ENCODE measurements at regions not wholly inside any gene's neighbourhood (a gene's known extent, or its start where the extent isn't known, plus 50 kb on each side); places are given as distances from the start of the nearest gene placed in this dataset.

GRCh38 chr2:125681976-125682805 is 973.8 kb upstream of the GYPC start:
- WGBS = 89% methylated on average over 3 of the region's 3 CpGs
- H3K27ac ChIP-seq (ENCODE audit: low read depth in 1 of 2, low read length in 1 of 2) = no peak overlapping the region
- peaks cover 0 to 7% of the 10 kb centered on the region in 2 donors for H3K9me3 ChIP-seq (ENCODE audit: control insufficient read depth in 2 of 2, insufficient read depth in 1 of 2, low read length in 1 of 2)

DNA sequence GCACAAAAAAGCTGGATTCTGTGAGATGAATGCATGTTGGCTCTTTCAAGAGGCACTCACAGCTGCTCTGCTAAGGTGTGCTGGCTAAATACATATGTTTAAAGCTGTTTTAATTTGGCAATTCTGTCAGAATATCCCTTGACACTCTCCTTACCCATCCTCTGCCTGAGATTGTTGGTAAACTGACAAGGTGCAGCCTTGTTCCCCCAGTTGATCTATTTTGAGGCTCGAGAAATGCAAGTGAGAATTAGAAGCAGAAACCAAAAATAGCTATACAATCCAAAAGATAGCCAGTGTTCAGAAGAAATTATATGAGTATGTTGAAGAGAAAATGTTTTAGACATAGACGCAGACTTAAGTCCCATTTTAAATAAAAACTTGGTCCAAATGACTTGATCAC is 971.7 kb upstream of the GYPC start:
- Histone ChIP-seq H3K27ac (ENCODE audit: low read depth in 1 of 2, low read length in 1 of 2) (no peak overlapping the region), H3K9me3 (ENCODE audit: control insufficient read depth in 2 of 2, insufficient read depth in 1 of 2, low read length in 1 of 2) (peaks cover 0 to 7% of the 10 kb centered on the region in 2 donors), H3K27me3 (ENCODE audit: control insufficient read depth in 2 of 2, insufficient read depth in 1 of 2, low read length in 1 of 2) (no peaks in the 10 kb centered on the region), H3K4me1 (ENCODE audit: control insufficient read depth in 2 of 2, insufficient read depth in 2 of 2, low read length in 2 of 2) (no peaks in the 10 kb centered on the region), H3K36me3 (ENCODE audit: control insufficient read depth in 2 of 2, insufficient read depth in 2 of 2, low read length in 1 of 2) (no peaks in the 10 kb centered on the region), H3K4me3 (ENCODE audit: low read length in 2 of 2) (no peak overlapping the region)
- DNase-seq (ENCODE audit: low read depth in 6 of 9, low spot score in 9 of 9) = no peak
- 90% methylated on average over 2 of the region's 2 CpGs for WGBS

More at GRCh38 chr2:125681976-125682805, 973.8 kb upstream of the GYPC start:
- DNase-seq (ENCODE audit: low read depth in 6 of 9, low spot score in 9 of 9) = no peak
- H3K4me3 ChIP-seq (ENCODE audit: low read length in 2 of 2) = no peak overlapping the region
- no peaks in the 10 kb centered on the region for H3K27me3 ChIP-seq (ENCODE audit: control insufficient read depth in 2 of 2, insufficient read depth in 1 of 2, low read length in 1 of 2)
- H3K4me1 ChIP-seq (ENCODE audit: control insufficient read depth in 2 of 2, insufficient read depth in 2 of 2, low read length in 2 of 2) = no peaks in the 10 kb centered on the region
- no peaks in the 10 kb centered on the region for H3K36me3 ChIP-seq (ENCODE audit: control insufficient read depth in 2 of 2, insufficient read depth in 2 of 2, low read length in 1 of 2)

- no peak overlapping the region for H3K27ac ChIP-seq (ENCODE audit: low read depth in 1 of 2, low read length in 1 of 2)
- H3K9me3 ChIP-seq (ENCODE audit: control insufficient read depth in 2 of 2, insufficient read depth in 1 of 2, low read length in 1 of 2) = peaks cover 0 to 5% of the 10 kb centered on the region in 2 donors
- WGBS = 79% methylated on average over 2 of the region's 2 CpGs
- no peaks in the 10 kb centered on the region for H3K27me3 ChIP-seq (ENCODE audit: control insufficient read depth in 2 of 2, insufficient read depth in 1 of 2, low read length in 1 of 2)
- no peak for DNase-seq (ENCODE audit: low read depth in 6 of 9, low spot score in 9 of 9)
- no peaks in the 10 kb centered on the region for H3K36me3 ChIP-seq (ENCODE audit: control insufficient read depth in 2 of 2, insufficient read depth in 2 of 2, low read length in 1 of 2)
- no peaks in the 10 kb centered on the region for H3K4me1 ChIP-seq (ENCODE audit: control insufficient read depth in 2 of 2, insufficient read depth in 2 of 2, low read length in 2 of 2)
- H3K4me3 ChIP-seq (ENCODE audit: low read length in 2 of 2) = no peak overlapping the region
These were observed 971.0 kb upstream of the GYPC start for GRCh38 chr2:125684932-125685331.

GRCh38 chr2:125696560-125696959 is 959.4 kb upstream of the GYPC start:
- no peak for DNase-seq (ENCODE audit: low read depth in 6 of 9, low spot score in 9 of 9)
- H3K27ac ChIP-seq (ENCODE audit: low read depth in 1 of 2, low read length in 1 of 2) = no peak overlapping the region
- H3K36me3 ChIP-seq (ENCODE audit: control insufficient read depth in 2 of 2, insufficient read depth in 2 of 2, low read length in 1 of 2) = no peaks in the 10 kb centered on the region
- no peak overlapping the region for H3K4me3 ChIP-seq (ENCODE audit: low read length in 2 of 2)
- H3K9me3 ChIP-seq (ENCODE audit: control insufficient read depth in 2 of 2, insufficient read depth in 1 of 2, low read length in 1 of 2) = no peaks in the 10 kb centered on the region
- 87% methylated on average over 2 of the region's 2 CpGs for WGBS
- no peaks in the 10 kb centered on the region for H3K4me1 ChIP-seq (ENCODE audit: control insufficient read depth in 2 of 2, insufficient read depth in 2 of 2, low read length in 2 of 2)
- H3K27me3 ChIP-seq (ENCODE audit: control insufficient read depth in 2 of 2, insufficient read depth in 1 of 2, low read length in 1 of 2) = no peaks in the 10 kb centered on the region

GRCh38 chr2:125698280-125698679 is 957.7 kb upstream of the GYPC start:
- no peaks in the 10 kb centered on the region for H3K9me3 ChIP-seq (ENCODE audit: control insufficient read depth in 2 of 2, insufficient read depth in 1 of 2, low read length in 1 of 2)
- no peak overlapping the region for H3K4me3 ChIP-seq (ENCODE audit: low read length in 2 of 2)
- no peaks in the 10 kb centered on the region for H3K27me3 ChIP-seq (ENCODE audit: control insufficient read depth in 2 of 2, insufficient read depth in 1 of 2, low read length in 1 of 2)
- H3K27ac ChIP-seq (ENCODE audit: low read depth in 1 of 2, low read length in 1 of 2) = no peak overlapping the region
- DNase-seq (ENCODE audit: low read depth in 6 of 9, low spot score in 9 of 9) = no peak
- H3K36me3 ChIP-seq (ENCODE audit: control insufficient read depth in 2 of 2, insufficient read depth in 2 of 2, low read length in 1 of 2) = no peaks in the 10 kb centered on the region
- no peaks in the 10 kb centered on the region for H3K4me1 ChIP-seq (ENCODE audit: control insufficient read depth in 2 of 2, insufficient read depth in 2 of 2, low read length in 2 of 2)
- WGBS = 81% methylated on average over 1 of the region's 1 CpG

DNA sequence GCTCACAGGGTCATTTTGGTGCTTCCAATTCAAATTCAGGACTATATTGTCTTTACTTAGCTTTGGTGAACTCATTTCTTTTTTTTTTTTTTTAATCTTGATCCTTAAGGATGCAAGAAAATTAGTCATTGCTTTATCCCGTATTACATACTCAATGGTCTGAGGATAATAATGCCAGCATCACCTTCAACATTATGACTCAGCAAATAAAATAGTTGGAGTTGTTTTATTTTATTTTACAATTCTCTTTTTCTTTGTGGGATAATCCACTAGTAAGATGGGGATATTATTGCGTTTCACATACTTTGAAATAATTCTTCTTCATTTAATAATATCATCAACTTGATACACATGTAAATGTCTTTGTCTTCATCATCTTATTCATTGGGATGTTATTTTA is 954.9 kb upstream of the GYPC start:
- no peak overlapping the region for H3K27ac ChIP-seq (ENCODE audit: low read depth in 1 of 2, low read length in 1 of 2)
- H3K36me3 ChIP-seq (ENCODE audit: control insufficient read depth in 2 of 2, insufficient read depth in 2 of 2, low read length in 1 of 2) = no peaks in the 10 kb centered on the region
- no peak for DNase-seq (ENCODE audit: low read depth in 6 of 9, low spot score in 9 of 9)
- no peaks in the 10 kb centered on the region for H3K4me1 ChIP-seq (ENCODE audit: control insufficient read depth in 2 of 2, insufficient read depth in 2 of 2, low read length in 2 of 2)
- WGBS = 95% methylated on average over 2 of the region's 2 CpGs
- H3K27me3 ChIP-seq (ENCODE audit: control insufficient read depth in 2 of 2, insufficient read depth in 1 of 2, low read length in 1 of 2) = no peaks in the 10 kb centered on the region
- no peaks in the 10 kb centered on the region for H3K9me3 ChIP-seq (ENCODE audit: control insufficient read depth in 2 of 2, insufficient read depth in 1 of 2, low read length in 1 of 2)
- no peak overlapping the region for H3K4me3 ChIP-seq (ENCODE audit: low read length in 2 of 2)

DNA sequence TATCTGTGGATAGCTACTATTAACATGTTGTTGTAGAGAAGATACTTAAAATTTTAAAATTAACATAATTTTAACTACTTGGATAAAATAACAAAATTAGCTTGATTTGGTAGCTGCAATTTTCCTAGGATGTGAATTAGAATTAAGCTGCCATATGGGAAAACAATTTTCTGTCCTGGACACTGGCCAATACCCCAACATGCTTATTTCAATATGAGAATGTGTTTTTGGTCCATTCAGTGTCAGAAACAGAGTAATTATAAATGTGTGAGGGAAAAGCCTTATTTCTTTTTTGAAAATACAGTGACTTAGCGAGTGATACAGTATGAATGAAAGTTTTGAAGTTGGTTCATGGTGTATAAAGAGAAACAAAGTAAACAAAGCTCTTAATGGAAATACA is 948.3 kb upstream of the GYPC start:
- Histone ChIP-seq H3K9me3 (ENCODE audit: control insufficient read depth in 2 of 2, insufficient read depth in 1 of 2, low read length in 1 of 2) (no peaks in the 10 kb centered on the region), H3K27me3 (ENCODE audit: control insufficient read depth in 2 of 2, insufficient read depth in 1 of 2, low read length in 1 of 2) (no peaks in the 10 kb centered on the region), H3K36me3 (ENCODE audit: control insufficient read depth in 2 of 2, insufficient read depth in 2 of 2, low read length in 1 of 2) (no peaks in the 10 kb centered on the region), H3K4me3 (ENCODE audit: low read length in 2 of 2) (no peak overlapping the region), H3K4me1 (ENCODE audit: control insufficient read depth in 2 of 2, insufficient read depth in 2 of 2, low read length in 2 of 2) (no peaks in the 10 kb centered on the region), H3K27ac (ENCODE audit: low read depth in 1 of 2, low read length in 1 of 2) (no peak overlapping the region)
- no peak for DNase-seq (ENCODE audit: low read depth in 6 of 9, low spot score in 9 of 9)
- WGBS = 85% methylated on average over 1 of the region's 1 CpG

DNA sequence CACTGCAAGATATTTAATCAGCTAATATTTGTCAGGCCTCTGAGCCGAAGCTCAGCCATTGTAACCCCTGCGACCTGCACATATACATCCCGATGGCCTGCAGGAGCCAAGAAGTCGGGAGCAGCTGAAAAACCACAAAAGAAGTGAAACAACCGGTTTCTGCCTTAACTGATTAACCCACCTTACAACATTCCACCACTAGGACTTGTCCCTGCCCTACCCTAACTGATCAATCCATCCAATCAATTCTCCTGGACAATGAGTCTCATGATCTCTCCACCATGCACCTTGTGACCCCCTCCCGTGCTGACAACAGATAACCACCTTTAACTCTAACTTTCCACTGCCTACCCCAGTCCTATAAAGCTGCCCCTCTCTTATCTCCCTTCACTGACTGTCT is 945.4 kb upstream of the GYPC start:
- 69% methylated on average over 6 of the region's 6 CpGs for WGBS
- no peak overlapping the region for H3K4me3 ChIP-seq (ENCODE audit: low read length in 2 of 2)
- no peaks in the 10 kb centered on the region for H3K27me3 ChIP-seq (ENCODE audit: control insufficient read depth in 2 of 2, insufficient read depth in 1 of 2, low read length in 1 of 2)
- no peaks in the 10 kb centered on the region for H3K9me3 ChIP-seq (ENCODE audit: control insufficient read depth in 2 of 2, insufficient read depth in 1 of 2, low read length in 1 of 2)
- no peak for DNase-seq (ENCODE audit: low read depth in 6 of 9, low spot score in 9 of 9)
- no peaks in the 10 kb centered on the region for H3K36me3 ChIP-seq (ENCODE audit: control insufficient read depth in 2 of 2, insufficient read depth in 2 of 2, low read length in 1 of 2)
- no peaks in the 10 kb centered on the region for H3K4me1 ChIP-seq (ENCODE audit: control insufficient read depth in 2 of 2, insufficient read depth in 2 of 2, low read length in 2 of 2)
- no peak overlapping the region for H3K27ac ChIP-seq (ENCODE audit: low read depth in 1 of 2, low read length in 1 of 2)

GRCh38 chr2:125711075-125711474 is 944.9 kb upstream of the GYPC start:
- Histone ChIP-seq H3K36me3 (ENCODE audit: control insufficient read depth in 2 of 2, insufficient read depth in 2 of 2, low read length in 1 of 2) (no peaks in the 10 kb centered on the region), H3K27ac (ENCODE audit: low read depth in 1 of 2, low read length in 1 of 2) (no peak overlapping the region), H3K9me3 (ENCODE audit: control insufficient read depth in 2 of 2, insufficient read depth in 1 of 2, low read length in 1 of 2) (no peaks in the 10 kb centered on the region), H3K4me1 (ENCODE audit: control insufficient read depth in 2 of 2, insufficient read depth in 2 of 2, low read length in 2 of 2) (no peaks in the 10 kb centered on the region), H3K27me3 (ENCODE audit: control insufficient read depth in 2 of 2, insufficient read depth in 1 of 2, low read length in 1 of 2) (no peaks in the 10 kb centered on the region), H3K4me3 (ENCODE audit: low read length in 2 of 2) (no peak overlapping the region)
- DNase-seq (ENCODE audit: low read depth in 6 of 9, low spot score in 9 of 9) = no peak
- 77% methylated on average over 1 of the region's 1 CpG for whole genome bisulfite sequencing

Data from thymus (tissue), 11 donors.